H9 (cell line): ENCODE measurements at regions not wholly inside any gene's neighbourhood (a gene's known extent, or its start where the extent isn't known, plus 50 kb on each side); places are given as distances from the start of the nearest gene placed in this dataset.

Experiments
- DNase-seq: peaks from one replicate; pipeline ENCODE4 v3.0.0-alpha.2; 2017
- H2AFZ ChIP-seq: one replicate; pipeline ENCODE4 v1.6.1; 2013; ENCODE audit warnings: mild to moderate bottlenecking, low read length, control low read depth, moderate library complexity
- H2AK5ac ChIP-seq: 2 replicates; pipeline ENCODE4 v1.6.1; 2013; ENCODE audit warnings: low read length, control low read depth, mixed read lengths; ENCODE audit not compliant: insufficient read length
- H2BK120ac ChIP-seq: one replicate; pipeline ENCODE4 v1.6.1; 2013; ENCODE audit warnings: low read depth, mild to moderate bottlenecking, low read length, control low read depth, inconsistent platforms; ENCODE audit not compliant: poor library complexity, severe bottlenecking
- H2BK12ac ChIP-seq: 2 replicates; pipeline ENCODE4 v1.6.1; 2013; ENCODE audit warnings: low read length, control low read depth, mixed read lengths, low read depth; ENCODE audit not compliant: insufficient read length
- H2BK15ac ChIP-seq: 2 replicates; pipeline ENCODE4 v1.6.1; 2013; ENCODE audit warnings: low read depth, low read length, control low read depth
- H2BK20ac ChIP-seq: one replicate; pipeline ENCODE4 v1.6.1; 2013; ENCODE audit warnings: low read depth, mild to moderate bottlenecking, low read length, control low read depth, inconsistent platforms; ENCODE audit not compliant: poor library complexity, severe bottlenecking
- H2BK5ac ChIP-seq: 2 replicates; pipeline ENCODE4 v1.6.1; 2013; ENCODE audit warnings: low read length, control low read depth, mixed read lengths; ENCODE audit not compliant: insufficient read length
- H3K14ac ChIP-seq: 2 replicates; pipeline ENCODE4 v1.6.1; 2013; ENCODE audit warnings: low read length, control low read depth; ENCODE audit not compliant: insufficient read depth
- H3K18ac ChIP-seq: 2 replicates; pipeline ENCODE4 v1.6.1; 2013; ENCODE audit warnings: low read depth, mild to moderate bottlenecking, mixed read lengths, low read length, control low read depth; ENCODE audit not compliant: insufficient read length
- H3K23ac ChIP-seq: 2 replicates; pipeline ENCODE4 v1.6.1; 2013; ENCODE audit warnings: low read length, control low read depth, mixed read lengths, low read depth; ENCODE audit not compliant: insufficient read length
- H3K23me2 ChIP-seq: 2 replicates; pipeline ENCODE4 v1.6.1; 2013; ENCODE audit warnings: low read depth, mild to moderate bottlenecking, mixed read lengths, low read length, control low read depth; ENCODE audit not compliant: insufficient read length, poor library complexity, severe bottlenecking
- H3K27ac ChIP-seq: 2 replicates; pipeline ENCODE4 v1.5.1; 2013; ENCODE audit warnings: low read length, control low read depth, mixed read lengths, low read depth; ENCODE audit not compliant: insufficient read length
- H3K27me3 ChIP-seq: 2 replicates; pipeline ENCODE4 v1.6.1; 2013; ENCODE audit warnings: low read length, control low read depth, inconsistent platforms; ENCODE audit not compliant: insufficient read depth
- H3K4ac ChIP-seq: 2 replicates; pipeline ENCODE4 v1.6.1; 2013; ENCODE audit warnings: low read depth, mild to moderate bottlenecking, control low read depth, inconsistent platforms, low read length, moderate library complexity
- H3K4me1 ChIP-seq: 2 replicates; pipeline ENCODE4 v1.6.1; 2013; ENCODE audit warnings: low read length, control low read depth, inconsistent platforms; ENCODE audit not compliant: insufficient read depth
- H3K4me2 ChIP-seq: 2 replicates; pipeline ENCODE4 v1.6.1; 2013; ENCODE audit warnings: low read length, control low read depth, mixed read lengths; ENCODE audit not compliant: insufficient read length, insufficient read depth
- H3K56ac ChIP-seq: 2 replicates; pipeline ENCODE4 v1.6.1; 2013; ENCODE audit warnings: low read depth, mild to moderate bottlenecking, mixed read lengths, low read length, control low read depth; ENCODE audit not compliant: insufficient read length
- H3K79me1 ChIP-seq: 2 replicates; pipeline ENCODE4 v1.6.1; 2013; ENCODE audit warnings: low read depth, mild to moderate bottlenecking, moderate library complexity, low read length, control low read depth, inconsistent platforms; ENCODE audit not compliant: insufficient read depth, poor library complexity, severe bottlenecking
- H3K79me2 ChIP-seq: 2 replicates; pipeline ENCODE4 v1.6.1; 2013; ENCODE audit warnings: low read length, control low read depth, inconsistent platforms; ENCODE audit not compliant: insufficient read depth
- H3K9ac ChIP-seq: 2 replicates; pipeline ENCODE4 v1.6.1; 2013; ENCODE audit warnings: low read length, control low read depth, mixed read lengths; ENCODE audit not compliant: insufficient read length; ENCODE audit errors: extremely low read depth
- H3K9me3 ChIP-seq: one replicate; pipeline ENCODE4 v1.6.1; 2013; ENCODE audit warnings: low read depth, low read length, inconsistent platforms; ENCODE audit not compliant: control insufficient read depth
- H3T11ph ChIP-seq: one replicate; pipeline ENCODE4 v1.6.1; 2013; ENCODE audit warnings: mild to moderate bottlenecking, low read length, control low read depth, inconsistent platforms
- H4K20me1 ChIP-seq: one replicate; pipeline ENCODE4 v1.6.1; 2013; ENCODE audit not compliant: control insufficient read depth, insufficient read length, insufficient read depth
- H4K5ac ChIP-seq: 2 replicates; pipeline ENCODE4 v1.6.1; 2013; ENCODE audit warnings: low read depth, mild to moderate bottlenecking, mixed read lengths, low read length, control low read depth; ENCODE audit not compliant: insufficient read length
- H4K8ac ChIP-seq: replicated peaks from 2 replicates; pipeline ENCODE4 v1.6.1; 2013; ENCODE audit warnings: low read length, control low read depth, mixed read lengths, low read depth; ENCODE audit not compliant: insufficient read length
- H4K91ac ChIP-seq: 2 replicates; pipeline ENCODE4 v1.6.1; 2013; ENCODE audit warnings: low read depth, mild to moderate bottlenecking, moderate library complexity, mixed read lengths, low read length, control low read depth; ENCODE audit not compliant: insufficient read length
- H3K27ac Mint-ChIP-seq, 3 experiments: 2 replicates in 2 of 3; 3 replicates in 1 of 3; pipeline ENCODE4 v1.8.0; 2020 to 2021; ENCODE audit warnings: mixed read lengths in 3 of 3, mild to moderate bottlenecking in 1 of 3, moderate library complexity in 1 of 3
- H3K27me3 Mint-ChIP-seq: 2 replicates; pipeline ENCODE4 v1.8.0; 2021; ENCODE audit warnings: low read depth, mild to moderate bottlenecking, moderate library complexity, mixed read lengths
- H3K36me3 Mint-ChIP-seq, 3 experiments: 2 replicates in 2 of 3; 3 replicates in 1 of 3; pipeline ENCODE4 v1.8.0; 2020 to 2021; ENCODE audit warnings: low read depth in 3 of 3, mixed read lengths in 3 of 3; ENCODE audit not compliant: insufficient read depth in 1 of 3
- H3K4me1 Mint-ChIP-seq, 2 experiments: 2 replicates each; pipeline ENCODE4 v1.8.0; 2020; ENCODE audit warnings: mixed read lengths in 2 of 2
- H3K4me3 Mint-ChIP-seq, 2 experiments: 2 replicates in 1 of 2; 3 replicates in 1 of 2; pipeline ENCODE4 v1.8.0; 2020 to 2021; ENCODE audit warnings: mild to moderate bottlenecking in 2 of 2, mixed read lengths in 2 of 2, moderate library complexity in 1 of 2
- H3K9me3 Mint-ChIP-seq, 2 experiments: 2 replicates in 1 of 2; 3 replicates in 1 of 2; pipeline ENCODE4 v1.8.0; 2020; ENCODE audit warnings: mild to moderate bottlenecking in 2 of 2, mixed read lengths in 2 of 2, moderate library complexity in 1 of 2
- CTCF ChIP-seq: fragments of 200-600 bp; sonication (generic); conservative IDR thresholded peaks from 3 replicates; pipeline ENCODE4 v1.8.0; 2021; ENCODE audit warnings: antibody characterized with exemption, mild to moderate bottlenecking
- whole genome bisulfite sequencing: extraction: QIAGEN DNeasy Blood & Tissue Kit; methylation state at CpG from one replicate; pipeline ENCODE4 v1.1.7; 2013; ENCODE audit warnings: missing lambda C conversion rate, low lambda C conversion rate, mixed read lengths; ENCODE audit not compliant: insufficient read length; ENCODE audit errors: extremely low coverage; 5-methylcytosine and 5-hydroxymethylcytosine counted together

- Histone ChIP-seq H3K23me2 (no peaks in the 10 kb centered on the region), H3K27me3 (no peaks in the 10 kb centered on the region), H3K14ac (no peak overlapping the region), H3K79me2 (no peaks in the 10 kb centered on the region), H3K4ac (no peak overlapping the region), H2AK5ac (no peak overlapping the region), H2BK12ac (no peak overlapping the region), H3T11ph (no peak overlapping the region), H4K91ac (no peak overlapping the region), H3K9ac (no peak overlapping the region), H2AFZ (no peak overlapping the region), H3K27ac (no peak overlapping the region), H3K4me1 (no peaks in the 10 kb centered on the region), H4K20me1 (no peaks in the 10 kb centered on the region), H3K9me3 (no peaks in the 10 kb centered on the region), H3K4me2 (no peak overlapping the region), H3K18ac (no peak overlapping the region), H3K79me1 (no peaks in the 10 kb centered on the region), H3K23ac (no peak overlapping the region), H3K56ac (no peak overlapping the region), H2BK120ac (no peak overlapping the region), H2BK5ac (no peak overlapping the region), H2BK20ac (no peak overlapping the region), H2BK15ac (no peak overlapping the region), H4K8ac (no peak overlapping the region), H4K5ac (no peak overlapping the region)
- H3K27ac Mint-ChIP-seq = no peak overlapping the region
- DNase-seq = no peak
- H3K4me1 Mint-ChIP-seq = no peaks in the 10 kb centered on the region
- H3K4me3 Mint-ChIP-seq = no peak overlapping the region
- no peaks in the 10 kb centered on the region for H3K36me3 Mint-ChIP-seq
- H3K27me3 Mint-ChIP-seq = peaks cover 2% of the 10 kb centered on the region; the same call in 1 of the 2 replicates
- no peak for TF ChIP-seq CTCF
- H3K9me3 Mint-ChIP-seq = peaks cover 0 to 3% of the 10 kb centered on the region in 2 experiments; a peak in 2 of 5 replicates
- WGBS = no CpG with 5 or more reads among the region's 1 CpG
Observed at GRCh38 chr4:111296466-111296865, 673.6 kb upstream of the PITX2 start.
